CD4-positive, alpha-beta memory T cell (primary cell): ENCODE measurements at regions not wholly inside any gene's neighbourhood (a gene's known extent, or its start where the extent isn't known, plus 50 kb on each side); places are given as distances from the start of the nearest gene placed in this dataset.

Experiments used
- CTCF ChIA-PET: fragments of 350-600 bp; sonication (Branson Sonifier 250); formaldehyde crosslinking; loops from one replicate; lab custom pipeline; 2021; ENCODE audit warnings: inconsistent platforms; ENCODE audit not compliant: partially characterized antibody; lab: Charles Lee
- POLR2A ChIA-PET: fragments of 350-600 bp; sonication (Branson Sonifier 250); formaldehyde crosslinking; loops from one replicate; lab custom pipeline; 2021; ENCODE audit not compliant: partially characterized antibody; lab: Charles Lee
- DNase-seq, 5 donors: peaks; one replicate each; pipeline versions ENCODE4 v3.0.0 to v3.0.0-alpha.2; 2020 to 2022; ENCODE audit warnings: mixed read lengths in 1 of 5
- H3K27ac ChIP-seq: one replicate; pipeline ENCODE4 v1.7.0; 2013; ENCODE audit warnings: low read depth, low read length
- H3K27me3 ChIP-seq: 2 replicates; pipeline ENCODE4 v1.7.0; 2013; ENCODE audit warnings: mild to moderate bottlenecking, low read length, moderate library complexity; ENCODE audit not compliant: insufficient read depth
- H3K36me3 ChIP-seq: 2 replicates; pipeline ENCODE4 v1.7.0; 2013; ENCODE audit warnings: mild to moderate bottlenecking, low read length, moderate library complexity; ENCODE audit not compliant: insufficient read depth
- H3K4me1 ChIP-seq: 2 replicates; pipeline ENCODE4 v1.7.0; 2013; ENCODE audit warnings: mild to moderate bottlenecking, low read length, moderate library complexity; ENCODE audit not compliant: insufficient read depth
- H3K4me3 ChIP-seq, 2 donors: one replicate each; pipeline ENCODE4 v1.7.0; 2013; ENCODE audit warnings: low read length in 2 of 2, mild to moderate bottlenecking in 1 of 2
- H3K9me3 ChIP-seq, 2 donors: one replicate each; pipeline ENCODE4 v1.7.0; 2013; ENCODE audit warnings: low read length in 2 of 2, control low read depth in 1 of 2; ENCODE audit not compliant: control insufficient read depth in 1 of 2
- H3K27ac Mint-ChIP-seq, 7 donors: one replicate each; pipeline ENCODE4 v1.8.0; 2020 to 2021; ENCODE audit warnings: mixed read lengths in 7 of 7, mild to moderate bottlenecking in 6 of 7, inconsistent platforms in 3 of 7, moderate library complexity in 3 of 7
- H3K27me3 Mint-ChIP-seq, 2 donors: one replicate each; pipeline ENCODE4 v1.8.0; 2020 to 2021; ENCODE audit warnings: mixed read lengths in 2 of 2
- H3K36me3 Mint-ChIP-seq, 2 donors: one replicate each; pipeline ENCODE4 v1.8.0; 2020 to 2021; ENCODE audit warnings: mixed read lengths in 2 of 2, inconsistent platforms in 1 of 2, mild to moderate bottlenecking in 1 of 2
- H3K4me1 Mint-ChIP-seq, 4 donors: one replicate each; pipeline ENCODE4 v1.8.0; 2020 to 2021; ENCODE audit warnings: mixed read lengths in 4 of 4, mild to moderate bottlenecking in 1 of 4
- H3K4me3 Mint-ChIP-seq, 8 donors: one replicate each; pipeline ENCODE4 v1.8.0; 2020 to 2021; ENCODE audit warnings: mixed read lengths in 8 of 8, mild to moderate bottlenecking in 7 of 8, moderate library complexity in 6 of 8, inconsistent platforms in 3 of 8
- H3K9me3 Mint-ChIP-seq, 8 donors: one replicate each; pipeline ENCODE4 v1.8.0; 2020 to 2021; ENCODE audit warnings: mixed read lengths in 8 of 8, mild to moderate bottlenecking in 5 of 8, inconsistent platforms in 3 of 8, moderate library complexity in 1 of 8
- intact Hi-C: fragments of 100-400 bp; cut with micrococcal nuclease; formaldehyde crosslinking; loops from one replicate; pipeline ENCODE4 v1.15.1; 2023

- CTCF ChIA-PET, result no interaction called here
- no peak overlapping the region for H3K4me3 Mint-ChIP-seq
- no peak overlapping the region for H3K27ac ChIP-seq
- DNase-seq, result no peak
- H3K27me3 Mint-ChIP-seq, result peaks cover 0 to 8% of the 10 kb centered on the region in 2 donors
- H3K27me3 ChIP-seq, result no peaks in the 10 kb centered on the region
- no peaks in the 10 kb centered on the region for H3K36me3 Mint-ChIP-seq
- H3K4me1 ChIP-seq, result no peaks in the 10 kb centered on the region
- no peaks in the 10 kb centered on the region for H3K4me1 Mint-ChIP-seq
- peaks cover 0 to 19% (median 5%) of the 10 kb centered on the region in 8 donors for H3K9me3 Mint-ChIP-seq
- no peak overlapping the region for H3K27ac Mint-ChIP-seq
- no peaks in the 10 kb centered on the region for H3K9me3 ChIP-seq
- POLR2A ChIA-PET, result no interaction called here
- no peak overlapping the region for H3K4me3 ChIP-seq
- no peaks in the 10 kb centered on the region for H3K36me3 ChIP-seq
- intact Hi-C loops, result no loop called here
These were observed 263.3 kb downstream of the COG6 start for GRCh38 chr13:39918620-39919236.

GRCh38 chr13:39920613-39921012, 265.2 kb downstream of the COG6 start:
- CTCF ChIA-PET, result interaction anchor here (0.6 to 1.1 kb wide), 2 partner anchors 14 to 1153 kb away, joined by 3 read pairs; no protein-coding TSS in a partner anchor
- no peaks in the 10 kb centered on the region for H3K36me3 Mint-ChIP-seq
- intact Hi-C loops, result no loop called here

DNA sequence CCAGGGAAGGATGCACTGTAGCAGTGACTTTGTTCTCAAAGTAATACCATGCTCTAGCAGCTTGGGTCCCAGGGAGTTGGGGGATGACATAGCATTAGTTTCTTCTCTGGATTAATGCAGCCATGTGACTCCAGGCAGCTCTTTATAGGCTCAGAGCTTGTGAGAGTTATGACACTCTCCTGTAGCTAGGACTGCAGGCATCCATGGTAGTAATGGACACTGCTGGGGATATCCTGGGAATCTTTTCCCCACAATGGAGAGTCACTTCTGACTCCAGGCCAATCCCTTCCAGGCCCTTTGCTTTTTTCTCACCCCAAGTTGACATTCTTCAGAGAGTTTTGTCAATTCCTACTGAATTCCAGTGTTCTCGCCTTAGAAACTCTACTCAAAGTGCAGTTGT, 270.9 kb downstream of the COG6 start:
- intact Hi-C loops, result no loop called here
- peaks cover 0 to 32% (median 15%) of the 10 kb centered on the region in 8 donors for H3K9me3 Mint-ChIP-seq
- H3K9me3 ChIP-seq, result no peaks in the 10 kb centered on the region
- H3K4me3 ChIP-seq, result no peak overlapping the region
- no peak for DNase-seq
- H3K27ac ChIP-seq, result no peak overlapping the region
- no peak overlapping the region for H3K27ac Mint-ChIP-seq
- no peak overlapping the region for H3K4me3 Mint-ChIP-seq
- H3K27me3 ChIP-seq, result no peaks in the 10 kb centered on the region
- peaks cover 0 to 3% of the 10 kb centered on the region in 2 donors for H3K27me3 Mint-ChIP-seq
- ChIA-PET CTCF (no interaction called here), POLR2A (no interaction called here)
- no peaks in the 10 kb centered on the region for H3K36me3 ChIP-seq
- H3K36me3 Mint-ChIP-seq, result no peaks in the 10 kb centered on the region
- no peaks in the 10 kb centered on the region for H3K4me1 ChIP-seq
- peaks cover 0 to 13% (median 5%) of the 10 kb centered on the region in 4 donors for H3K4me1 Mint-ChIP-seq

More at GRCh38 chr13:39920613-39921012, 265.2 kb downstream of the COG6 start:
- peaks cover 0 to 3% of the 10 kb centered on the region in 2 donors for H3K27me3 Mint-ChIP-seq
- DNase-seq, result no peak
- Histone ChIP-seq H3K27ac (no peak overlapping the region), H3K9me3 (no peaks in the 10 kb centered on the region), H3K27me3 (no peaks in the 10 kb centered on the region), H3K4me3 (no peak overlapping the region), H3K4me1 (no peaks in the 10 kb centered on the region), H3K36me3 (no peaks in the 10 kb centered on the region)
- H3K4me1 Mint-ChIP-seq, result no peaks in the 10 kb centered on the region
- H3K27ac Mint-ChIP-seq, result peak overlapping the region in 1 of 7 donors; percentile 43
- no peak overlapping the region for H3K4me3 Mint-ChIP-seq
- H3K9me3 Mint-ChIP-seq, result peaks cover 0 to 30% (median 14%) of the 10 kb centered on the region in 8 donors
- POLR2A ChIA-PET, result no interaction called here

GRCh38 chr13:39928261-39928660, 272.8 kb downstream of the COG6 start:
- peaks cover 0 to 3% of the 10 kb centered on the region in 2 donors for H3K27me3 Mint-ChIP-seq
- ChIA-PET CTCF (interaction anchor here (1.4 kb wide), 1 partner anchor 15 kb away, joined by 7 read pairs; no protein-coding TSS in a partner anchor), POLR2A (no interaction called here)

GRCh38 chr13:39929583-39929982, 274.1 kb downstream of the COG6 start:
- peaks cover 0 to 13% (median 5%) of the 10 kb centered on the region in 4 donors for H3K4me1 Mint-ChIP-seq
- H3K27ac Mint-ChIP-seq, result peak overlapping the region in 1 of 7 donors; percentile 9
- Histone ChIP-seq H3K9me3 (no peaks in the 10 kb centered on the region), H3K27ac (no peak overlapping the region), H3K36me3 (no peaks in the 10 kb centered on the region), H3K4me1 (no peaks in the 10 kb centered on the region), H3K27me3 (no peaks in the 10 kb centered on the region), H3K4me3 (no peak overlapping the region)
- no peak overlapping the region for H3K4me3 Mint-ChIP-seq
- peaks cover 0 to 14% (median 9%) of the 10 kb centered on the region in 8 donors for H3K9me3 Mint-ChIP-seq
- no peak for DNase-seq
- no peaks in the 10 kb centered on the region for H3K36me3 Mint-ChIP-seq
- CTCF ChIA-PET, result no interaction called here
- H3K27me3 Mint-ChIP-seq, result peaks cover 0 to 3% of the 10 kb centered on the region in 2 donors
- intact Hi-C loops, result no loop called here
- POLR2A ChIA-PET, result no interaction called here

More at GRCh38 chr13:39928261-39928660, 272.8 kb downstream of the COG6 start:
- no peaks in the 10 kb centered on the region for H3K27me3 ChIP-seq
- H3K36me3 ChIP-seq, result no peaks in the 10 kb centered on the region
- peaks cover 0 to 17% (median 9%) of the 10 kb centered on the region in 8 donors for H3K9me3 Mint-ChIP-seq
- peaks cover 0 to 13% (median 5%) of the 10 kb centered on the region in 4 donors for H3K4me1 Mint-ChIP-seq
- H3K4me1 ChIP-seq, result no peaks in the 10 kb centered on the region
- H3K36me3 Mint-ChIP-seq, result no peaks in the 10 kb centered on the region
- no peak for DNase-seq
- no peak overlapping the region for H3K4me3 ChIP-seq
- no peak overlapping the region for H3K27ac ChIP-seq
- H3K27ac Mint-ChIP-seq, result no peak overlapping the region
- no peaks in the 10 kb centered on the region for H3K9me3 ChIP-seq
- intact Hi-C loops, result no loop called here
- H3K4me3 Mint-ChIP-seq, result no peak overlapping the region

GRCh38 chr13:39930060-39930459, 274.6 kb downstream of the COG6 start:
- intact Hi-C loops, result no loop called here
- DNase-seq, result no peak

GRCh38 chr13:39930544-39931444, 275.3 kb downstream of the COG6 start:
- Histone ChIP-seq H3K9me3 (no peaks in the 10 kb centered on the region), H3K27ac (no peak overlapping the region), H3K4me3 (no peak overlapping the region), H3K27me3 (no peaks in the 10 kb centered on the region), H3K4me1 (no peaks in the 10 kb centered on the region), H3K36me3 (no peaks in the 10 kb centered on the region)
- Mint-ChIP-seq H3K4me3 (peak overlapping the region in 1 of 8 donors; percentile 9), H3K36me3 (no peaks in the 10 kb centered on the region), H3K27me3 (peaks cover 0 to 3% of the 10 kb centered on the region in 2 donors), H3K9me3 (peaks cover 0 to 2% (median 0%) of the 10 kb centered on the region in 8 donors), H3K4me1 (peaks cover 0 to 13% (median 5%) of the 10 kb centered on the region in 4 donors), H3K27ac (no peak overlapping the region)
- DNase-seq, result no peak
- CTCF ChIA-PET, result no interaction called here
- POLR2A ChIA-PET, result no interaction called here
- intact Hi-C loops, result no loop called here

More at GRCh38 chr13:39930060-39930459, 274.6 kb downstream of the COG6 start:
- H3K36me3 Mint-ChIP-seq, result no peaks in the 10 kb centered on the region
- ChIA-PET CTCF (no interaction called here), POLR2A (no interaction called here)
- peak overlapping the region in 1 of 8 donors; percentile 9 for H3K4me3 Mint-ChIP-seq
- Histone ChIP-seq H3K4me3 (no peak overlapping the region), H3K4me1 (no peaks in the 10 kb centered on the region), H3K27me3 (no peaks in the 10 kb centered on the region), H3K9me3 (no peaks in the 10 kb centered on the region), H3K27ac (no peak overlapping the region), H3K36me3 (no peaks in the 10 kb centered on the region)
- H3K4me1 Mint-ChIP-seq, result peaks cover 0 to 13% (median 5%) of the 10 kb centered on the region in 4 donors
- H3K9me3 Mint-ChIP-seq, result peaks cover 0 to 9% (median 6%) of the 10 kb centered on the region in 8 donors
- H3K27ac Mint-ChIP-seq, result no peak overlapping the region
- peaks cover 0 to 3% of the 10 kb centered on the region in 2 donors for H3K27me3 Mint-ChIP-seq
